Mesendoderm (in vitro differentiated cells): ENCODE measurements at regions not wholly inside any gene's neighbourhood (a gene's known extent, or its start where the extent isn't known, plus 50 kb on each side); places are given as distances from the start of the nearest gene placed in this dataset.
"Not testable (repeated sequence)": the region's sequence is repeated elsewhere in the genome, so short reads cannot be mapped to it uniquely, and the experiment has no call there.

Source experiments
- DNase-seq: peaks from one replicate; pipeline ENCODE4 v3.0.0; 2013
- H2AK5ac ChIP-seq: 2 replicates; pipeline ENCODE4 v1.6.1; 2013; ENCODE audit warnings: low read length, inconsistent platforms
- H2BK120ac ChIP-seq: 2 replicates; pipeline ENCODE4 v1.6.1; 2013; ENCODE audit warnings: low read depth, mild to moderate bottlenecking, low read length, moderate library complexity, mixed read lengths
- H2BK15ac ChIP-seq: replicated peaks from 2 replicates; pipeline ENCODE4 v1.6.1; 2013; ENCODE audit warnings: low read depth, mild to moderate bottlenecking, moderate library complexity
- H2BK5ac ChIP-seq: 2 replicates; pipeline ENCODE4 v1.6.1; 2013; ENCODE audit warnings: low read length, inconsistent platforms
- H3K18ac ChIP-seq: 2 replicates; pipeline ENCODE4 v1.6.1; 2013; ENCODE audit warnings: mild to moderate bottlenecking, low read length, mixed read lengths
- H3K23ac ChIP-seq: one replicate; pipeline ENCODE4 v1.6.1; 2013; ENCODE audit warnings: low read length
- H3K27ac ChIP-seq: 2 replicates; pipeline ENCODE4 v1.5.1; 2013; ENCODE audit warnings: low read depth, mild to moderate bottlenecking, inconsistent platforms, low read length, moderate library complexity
- H3K27me3 ChIP-seq: 2 replicates; pipeline ENCODE4 v1.6.1; 2013; ENCODE audit warnings: low read length, control low read depth, mild to moderate bottlenecking, inconsistent platforms; ENCODE audit not compliant: insufficient read depth, poor library complexity
- H3K36me3 ChIP-seq: 2 replicates; pipeline ENCODE4 v1.6.1; 2013; ENCODE audit warnings: low read length, inconsistent platforms; ENCODE audit not compliant: control insufficient read depth, insufficient read depth
- H3K4ac ChIP-seq: one replicate; pipeline ENCODE4 v1.6.1; 2013; ENCODE audit warnings: low read depth, mild to moderate bottlenecking, low read length, moderate library complexity
- H3K4me1 ChIP-seq: 2 replicates; pipeline ENCODE4 v1.6.1; 2013; ENCODE audit warnings: low read depth, low read length, inconsistent platforms; ENCODE audit not compliant: control insufficient read depth
- H3K4me2 ChIP-seq: 2 replicates; pipeline ENCODE4 v1.6.1; 2013; ENCODE audit warnings: low read length
- H3K4me3 ChIP-seq: 2 replicates; pipeline ENCODE4 v1.5.1; 2013; ENCODE audit warnings: mild to moderate bottlenecking, low read length
- H3K56ac ChIP-seq: one replicate; pipeline ENCODE4 v1.6.1; 2013; ENCODE audit warnings: low read length
- H3K79me1 ChIP-seq: 2 replicates; pipeline ENCODE4 v1.6.1; 2013; ENCODE audit warnings: low read length, inconsistent platforms
- H3K79me2 ChIP-seq: 2 replicates; pipeline ENCODE4 v1.6.1; 2013; ENCODE audit warnings: mild to moderate bottlenecking, low read length; ENCODE audit not compliant: control insufficient read depth, insufficient read depth
- H3K9ac ChIP-seq: 2 replicates; pipeline ENCODE4 v1.6.1; 2013; ENCODE audit warnings: low read length, inconsistent platforms
- H4K5ac ChIP-seq: one replicate; pipeline ENCODE4 v1.6.1; 2013; ENCODE audit warnings: low read length
- H4K8ac ChIP-seq: one replicate; pipeline ENCODE4 v1.6.1; 2013; ENCODE audit warnings: low read depth, mild to moderate bottlenecking, control low read depth, low read length, moderate library complexity
- WGBS: extraction: QIAGEN DNeasy Blood & Tissue Kit; methylation state at CpG from one replicate; pipeline ENCODE4 v1.1.7; 2013; ENCODE audit warnings: low lambda C conversion rate, missing lambda C conversion rate; ENCODE audit not compliant: insufficient coverage; ENCODE audit errors: extremely low coverage; 5-methylcytosine and 5-hydroxymethylcytosine counted together

DNA sequence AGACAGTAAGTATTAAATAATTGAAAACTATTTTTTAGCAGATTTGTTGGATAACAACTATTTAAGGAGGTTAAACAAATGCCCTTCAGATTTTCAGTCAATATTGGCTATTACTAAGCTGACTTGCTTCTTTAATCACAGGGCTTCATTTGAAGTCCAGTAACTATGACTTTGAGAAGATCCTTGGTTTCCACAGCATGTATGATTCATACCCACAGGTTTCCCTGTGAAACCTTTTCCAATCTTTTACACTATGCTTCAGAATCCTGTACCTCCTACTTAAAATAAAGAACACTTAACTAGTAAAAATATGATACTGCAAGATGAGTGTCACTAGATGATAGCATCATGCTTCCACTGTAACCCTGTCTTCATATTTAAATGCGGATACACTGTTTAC lies 211.9 kb downstream of the SPATA31A1 start:
- H3K4ac ChIP-seq, H3K79me2 ChIP-seq, H3K23ac ChIP-seq, H2BK15ac ChIP-seq, H3K4me1 ChIP-seq, H3K18ac ChIP-seq, H2BK5ac ChIP-seq, H3K4me3 ChIP-seq, H4K5ac ChIP-seq, H3K9ac ChIP-seq, H3K27ac ChIP-seq, H3K56ac ChIP-seq, H2AK5ac ChIP-seq, H3K4me2 ChIP-seq, H4K8ac ChIP-seq, H2BK120ac ChIP-seq, H3K36me3 ChIP-seq, H3K79me1 ChIP-seq, DNase-seq, H3K27me3 ChIP-seq: not testable (repeated sequence)
- no CpG with 5 or more reads among the region's 1 CpG for WGBS

DNA sequence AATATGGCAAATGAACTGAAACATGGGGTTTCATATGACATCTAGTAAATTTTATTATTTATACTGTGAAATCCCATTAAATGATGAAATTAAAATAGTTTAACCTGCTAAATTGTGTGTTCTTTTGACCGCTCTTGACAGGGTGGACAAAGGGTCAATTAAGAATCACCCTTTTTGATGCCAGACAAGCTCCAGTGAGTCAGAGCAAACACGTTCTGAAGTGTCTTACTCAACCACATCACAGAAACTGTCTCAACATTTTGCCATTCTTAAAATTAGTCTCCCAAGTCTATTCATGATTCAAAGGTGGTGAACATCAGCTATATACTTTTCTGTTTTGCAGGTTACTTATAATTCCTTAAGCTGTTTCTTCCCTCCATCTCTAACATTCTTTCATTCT lies 213.4 kb downstream of the SPATA31A1 start:
- not testable (repeated sequence) for H3K4me2 ChIP-seq, H3K23ac ChIP-seq, H3K79me1 ChIP-seq, H2BK120ac ChIP-seq, H4K5ac ChIP-seq, H3K18ac ChIP-seq, H3K4me3 ChIP-seq, H4K8ac ChIP-seq, H3K56ac ChIP-seq, H3K27ac ChIP-seq, DNase-seq, H2BK15ac ChIP-seq, H3K4me1 ChIP-seq, H2AK5ac ChIP-seq, H2BK5ac ChIP-seq, H3K36me3 ChIP-seq, H3K79me2 ChIP-seq, H3K27me3 ChIP-seq, H3K4ac ChIP-seq, H3K9ac ChIP-seq
- no CpG with 5 or more reads among the region's 2 CpGs for WGBS

DNA sequence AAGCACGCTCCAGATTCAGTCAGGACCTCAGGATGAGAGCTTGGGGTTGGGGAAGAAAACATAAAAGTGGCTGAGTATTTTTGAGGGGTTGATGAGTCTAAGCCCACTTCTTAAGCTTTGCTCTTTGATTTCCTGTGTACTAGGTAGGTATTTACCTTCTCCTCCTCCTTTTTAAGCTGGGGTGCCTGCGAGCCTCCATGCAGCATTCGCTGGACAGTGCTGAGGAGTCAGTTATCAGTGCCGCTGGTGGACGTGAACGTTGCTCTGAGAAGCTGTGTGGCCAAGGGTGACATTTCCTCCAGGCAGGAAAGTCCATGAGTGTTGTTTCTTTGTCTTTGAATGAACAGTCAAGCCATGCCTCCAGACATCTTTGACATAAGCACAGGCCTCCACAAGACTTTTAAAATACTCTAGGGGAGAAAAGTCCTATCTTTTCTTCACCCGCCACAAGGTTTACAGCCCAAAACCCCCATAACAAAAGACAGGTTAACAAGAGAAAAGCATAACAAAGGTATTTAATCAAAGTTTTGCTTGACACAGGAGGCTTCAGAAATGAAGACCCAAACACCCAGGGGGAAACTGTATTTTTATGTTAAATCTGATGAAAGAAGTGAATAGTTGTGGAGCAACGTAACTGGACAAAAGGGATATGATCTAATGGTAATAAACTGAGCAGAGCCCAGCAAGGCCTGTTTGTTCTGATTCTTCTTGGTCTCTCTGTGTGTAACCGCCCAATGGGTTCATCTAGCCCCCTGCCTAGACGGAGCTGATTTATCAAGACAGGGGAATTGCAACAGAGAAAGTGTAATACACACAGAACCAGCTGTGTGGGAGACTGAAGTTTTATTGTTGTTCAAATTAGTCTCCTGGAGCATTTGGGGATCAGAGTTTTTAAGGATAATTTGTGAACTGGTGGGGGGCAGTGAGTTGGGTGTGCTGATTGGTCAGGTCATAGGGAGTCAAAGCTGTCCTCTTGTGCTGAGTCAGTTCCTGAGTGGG lies 217.9 kb downstream of the SPATA31A1 start:
- not testable (repeated sequence) for H2AK5ac ChIP-seq, H4K8ac ChIP-seq, H3K27ac ChIP-seq, H2BK120ac ChIP-seq, H3K79me2 ChIP-seq, H2BK15ac ChIP-seq, H3K4me2 ChIP-seq, H3K9ac ChIP-seq, DNase-seq, H3K18ac ChIP-seq, H3K27me3 ChIP-seq, H3K23ac ChIP-seq, H3K4ac ChIP-seq, H3K4me1 ChIP-seq, H3K36me3 ChIP-seq, H4K5ac ChIP-seq, H2BK5ac ChIP-seq, H3K56ac ChIP-seq, H3K79me1 ChIP-seq, H3K4me3 ChIP-seq
- WGBS = no CpG with 5 or more reads among the region's 10 CpGs

DNA sequence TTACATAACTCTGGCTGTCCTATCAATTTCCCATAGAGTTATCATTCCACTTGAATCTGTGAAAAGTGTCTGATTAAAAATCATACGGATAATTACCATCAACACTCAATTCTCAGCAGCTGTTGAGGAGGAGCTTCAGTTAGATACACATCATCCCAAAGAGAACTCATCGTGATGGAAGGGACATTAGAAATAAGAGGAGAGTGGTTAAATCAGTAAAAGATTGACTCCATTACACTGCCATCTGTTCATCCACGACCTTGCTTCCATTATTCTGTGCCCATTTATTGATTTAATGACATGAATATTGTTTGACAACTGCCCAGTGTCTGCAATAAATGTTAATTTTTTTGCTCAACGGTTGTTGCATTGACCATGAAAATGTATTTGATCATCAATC lies 223.5 kb downstream of the SPATA31A1 start:
- not testable (repeated sequence) for H3K4me3 ChIP-seq, H3K4ac ChIP-seq, H2BK120ac ChIP-seq, H3K23ac ChIP-seq, DNase-seq, H2BK5ac ChIP-seq, H3K27ac ChIP-seq, H3K4me1 ChIP-seq, H2BK15ac ChIP-seq, H3K79me1 ChIP-seq, H2AK5ac ChIP-seq, H3K18ac ChIP-seq, H3K9ac ChIP-seq, H3K4me2 ChIP-seq, H3K79me2 ChIP-seq, H4K8ac ChIP-seq, H3K56ac ChIP-seq, H3K36me3 ChIP-seq, H4K5ac ChIP-seq, H3K27me3 ChIP-seq
- WGBS = no CpG with 5 or more reads among the region's 4 CpGs

DNA sequence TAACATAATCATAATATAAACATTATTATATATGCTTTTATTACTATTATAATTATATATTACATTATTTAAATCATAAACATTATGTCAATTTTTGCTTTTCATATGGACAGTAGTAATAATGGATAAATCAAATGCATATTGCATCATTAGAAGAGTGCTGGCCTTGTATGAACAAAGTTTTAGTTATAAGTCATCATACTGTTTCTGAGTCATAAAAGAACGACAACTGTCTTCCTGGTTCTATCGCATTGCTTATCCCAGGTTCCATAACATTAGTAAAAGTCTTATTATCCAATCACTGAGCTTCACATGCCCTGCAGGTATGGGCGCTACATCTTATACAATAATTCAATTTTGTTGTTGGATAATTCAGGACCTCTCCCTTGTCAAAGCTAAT lies 225.8 kb downstream of the SPATA31A1 start:
- H3K4me3 ChIP-seq, H2BK120ac ChIP-seq, H3K79me1 ChIP-seq, H3K9ac ChIP-seq, H3K23ac ChIP-seq, DNase-seq, H3K4me1 ChIP-seq, H3K4ac ChIP-seq, H4K5ac ChIP-seq, H2BK5ac ChIP-seq, H3K27ac ChIP-seq, H3K4me2 ChIP-seq, H3K36me3 ChIP-seq, H4K8ac ChIP-seq, H2AK5ac ChIP-seq, H3K18ac ChIP-seq, H3K27me3 ChIP-seq, H3K56ac ChIP-seq, H2BK15ac ChIP-seq, H3K79me2 ChIP-seq: not testable (repeated sequence)
- no CpG with 5 or more reads among the region's 3 CpGs for WGBS
